K562 (cell line): ENCODE measurements at regions not wholly inside any gene's neighbourhood (a gene's known extent, or its start where the extent isn't known, plus 50 kb on each side); places are given as distances from the start of the nearest gene placed in this dataset.

Source experiments
- ATF1 ChIP-seq, 2 experiments: fragments of 450-650 bp in 1 of 2; IDR thresholded peaks; 2 replicates each; pipeline ENCODE4 v1.6.1; 2016; ENCODE audit warnings: missing compliant biosample characterization in 1 of 2, missing genetic modification characterization in 1 of 2
- BACH1 ChIP-seq: fragments of 200-800 bp; sonication (Bioruptor generic); IDR thresholded peaks from 2 replicates; pipeline ENCODE4 v1.6.1; 2016; ENCODE audit warnings: missing genetic modification characterization, missing compliant biosample characterization
- BHLHE40 ChIP-seq: IDR thresholded peaks from 2 replicates; pipeline ENCODE4 v1.6.1; 2011; ENCODE audit warnings: low read length, improper control_type of control experiment
- BRD4 ChIP-seq: fragments of 200-600 bp; sonication (generic); IDR thresholded peaks from 2 replicates; pipeline ENCODE4 v1.6.1; 2017; ENCODE audit warnings: inconsistent platforms
- KAT8 ChIP-seq: fragments of 450-650 bp; IDR thresholded peaks from 2 replicates; pipeline ENCODE4 v1.6.1; 2016; ENCODE audit warnings: low read depth, mild to moderate bottlenecking
- NFE2 ChIP-seq: IDR thresholded peaks from 2 replicates; pipeline ENCODE4 v1.6.1; 2014; ENCODE audit warnings: antibody characterized with exemption, low read depth
- SAFB2 ChIP-seq: fragments of 200-400 bp; formaldehyde crosslinking; IDR thresholded peaks from 2 replicates; pipeline ENCODE4 v1.6.1; 2018; ENCODE audit warnings: borderline replicate concordance, low read length, low read depth, moderate library complexity; ENCODE audit not compliant: severe bottlenecking
- SPI1 ChIP-seq: IDR thresholded peaks from 2 replicates; pipeline ENCODE4 v1.6.1; 2011; ENCODE audit warnings: low read depth, low read length, control low read depth, borderline replicate concordance
- ZKSCAN8 ChIP-seq: fragments of 200-800 bp; sonication (Bioruptor generic); IDR thresholded peaks from 2 replicates; pipeline ENCODE4 v1.6.1; 2016; ENCODE audit warnings: missing genetic modification characterization, missing compliant biosample characterization
- ZNF175 ChIP-seq: fragments of 200-800 bp; sonication (Bioruptor generic); IDR thresholded peaks from 2 replicates; pipeline ENCODE4 v1.6.1; 2016; ENCODE audit warnings: low read depth, mild to moderate bottlenecking, missing genetic modification characterization, missing compliant biosample characterization
- ZNF408 ChIP-seq: fragments of 250-450 bp; sonication (Bioruptor Pico); IDR thresholded peaks from 2 replicates; pipeline ENCODE4 v1.4.0; 2020; ENCODE audit warnings: low read depth, mild to moderate bottlenecking, moderate library complexity
- ZNF584 ChIP-seq: fragments of 200-800 bp; sonication (Bioruptor generic); IDR thresholded peaks from 2 replicates; pipeline ENCODE4 v1.6.1; 2016; ENCODE audit warnings: low read depth, mild to moderate bottlenecking, missing genetic modification characterization, missing compliant biosample characterization
- TF ChIP-seq, protein P1 (sequence below): fragments of 250-450 bp; sonication (Bioruptor Pico); IDR thresholded peaks from 2 replicates; pipeline ENCODE4 v1.5.0; 2021
- TF ChIP-seq, protein P2 (sequence below): fragments of 150-350 bp; IDR thresholded peaks from 2 replicates; pipeline ENCODE4 v1.6.1; 2014; ENCODE audit warnings: low read depth, mild to moderate bottlenecking, low read length, borderline replicate concordance
- TF ChIP-seq, protein P3 (sequence below): fragments of 450-650 bp; formaldehyde crosslinking; IDR thresholded peaks from 2 replicates; pipeline ENCODE4 v1.4.0; 2020; ENCODE audit warnings: mild to moderate bottlenecking, moderate library complexity
- TF ChIP-seq, protein P4 (sequence below): sonication (generic); formaldehyde crosslinking; IDR thresholded peaks from 2 replicates; pipeline ENCODE4 v1.8.1; 2022; ENCODE audit warnings: missing genetic modification reagents

DNA sequence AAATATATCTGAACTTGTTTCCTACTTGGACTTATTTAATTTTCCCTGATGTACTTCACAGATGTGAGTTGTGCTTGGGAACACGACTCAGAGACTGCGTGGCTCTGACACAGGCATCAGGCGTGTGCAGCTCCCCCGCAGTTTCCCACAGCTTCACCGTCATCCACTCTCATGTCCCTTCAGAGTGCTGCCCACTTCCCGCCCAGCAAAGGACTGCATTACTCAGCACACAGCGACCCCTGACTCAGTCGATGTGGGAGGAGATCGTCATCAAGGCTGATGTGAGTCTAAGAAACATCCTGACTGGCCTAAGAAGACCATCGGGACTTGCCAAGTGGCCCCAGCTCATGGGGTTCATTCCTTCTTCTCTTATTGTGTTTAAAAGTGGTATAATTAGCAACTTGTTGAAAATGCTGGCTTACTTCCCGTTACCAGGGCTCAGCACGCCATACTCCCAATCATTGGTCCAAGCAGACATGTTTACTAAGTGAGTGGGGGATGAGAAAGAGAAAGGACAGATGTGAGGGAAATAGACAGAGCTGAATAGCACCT lies 539.4 kb upstream of the JARID2 start (continued):
- TF ChIP-seq, protein P1, sequence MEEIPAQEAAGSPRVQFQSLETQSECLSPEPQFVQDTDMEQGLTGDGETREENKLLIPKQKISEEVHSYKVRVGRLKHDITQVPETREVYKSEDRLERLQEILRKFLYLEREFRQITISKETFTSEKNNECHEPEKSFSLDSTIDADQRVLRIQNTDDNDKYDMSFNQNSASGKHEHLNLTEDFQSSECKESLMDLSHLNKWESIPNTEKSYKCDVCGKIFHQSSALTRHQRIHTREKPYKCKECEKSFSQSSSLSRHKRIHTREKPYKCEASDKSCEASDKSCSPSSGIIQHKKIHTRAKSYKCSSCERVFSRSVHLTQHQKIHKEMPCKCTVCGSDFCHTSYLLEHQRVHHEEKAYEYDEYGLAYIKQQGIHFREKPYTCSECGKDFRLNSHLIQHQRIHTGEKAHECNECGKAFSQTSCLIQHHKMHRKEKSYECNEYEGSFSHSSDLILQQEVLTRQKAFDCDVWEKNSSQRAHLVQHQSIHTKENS (CRISPR knock-in tag) = no peak
- TF ChIP-seq, protein P2, sequence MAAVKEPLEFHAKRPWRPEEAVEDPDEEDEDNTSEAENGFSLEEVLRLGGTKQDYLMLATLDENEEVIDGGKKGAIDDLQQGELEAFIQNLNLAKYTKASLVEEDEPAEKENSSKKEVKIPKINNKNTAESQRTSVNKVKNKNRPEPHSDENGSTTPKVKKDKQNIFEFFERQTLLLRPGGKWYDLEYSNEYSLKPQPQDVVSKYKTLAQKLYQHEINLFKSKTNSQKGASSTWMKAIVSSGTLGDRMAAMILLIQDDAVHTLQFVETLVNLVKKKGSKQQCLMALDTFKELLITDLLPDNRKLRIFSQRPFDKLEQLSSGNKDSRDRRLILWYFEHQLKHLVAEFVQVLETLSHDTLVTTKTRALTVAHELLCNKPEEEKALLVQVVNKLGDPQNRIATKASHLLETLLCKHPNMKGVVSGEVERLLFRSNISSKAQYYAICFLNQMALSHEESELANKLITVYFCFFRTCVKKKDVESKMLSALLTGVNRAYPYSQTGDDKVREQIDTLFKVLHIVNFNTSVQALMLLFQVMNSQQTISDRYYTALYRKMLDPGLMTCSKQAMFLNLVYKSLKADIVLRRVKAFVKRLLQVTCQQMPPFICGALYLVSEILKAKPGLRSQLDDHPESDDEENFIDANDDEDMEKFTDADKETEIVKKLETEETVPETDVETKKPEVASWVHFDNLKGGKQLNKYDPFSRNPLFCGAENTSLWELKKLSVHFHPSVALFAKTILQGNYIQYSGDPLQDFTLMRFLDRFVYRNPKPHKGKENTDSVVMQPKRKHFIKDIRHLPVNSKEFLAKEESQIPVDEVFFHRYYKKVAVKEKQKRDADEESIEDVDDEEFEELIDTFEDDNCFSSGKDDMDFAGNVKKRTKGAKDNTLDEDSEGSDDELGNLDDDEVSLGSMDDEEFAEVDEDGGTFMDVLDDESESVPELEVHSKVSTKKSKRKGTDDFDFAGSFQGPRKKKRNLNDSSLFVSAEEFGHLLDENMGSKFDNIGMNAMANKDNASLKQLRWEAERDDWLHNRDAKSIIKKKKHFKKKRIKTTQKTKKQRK = no peak
- TF ChIP-seq ZNF408 = no peak
- TF ChIP-seq BHLHE40 = peak; percentile 71
- peak; percentile 34; the same call in 1 of the 2 replicates for TF ChIP-seq ZKSCAN8 (CRISPR knock-in tag)
- TF ChIP-seq ATF1 (CRISPR knock-in tag; IDR thresholded peaks at IDR 0.05) = no peak
- TF ChIP-seq ATF1 (tag; IDR thresholded peaks at IDR 0.05) = peak; percentile 82
- TF ChIP-seq ZNF175 (CRISPR knock-in tag) = peak; percentile 91
- TF ChIP-seq BACH1 (tag) = peak; percentile 94
- TF ChIP-seq KAT8 = no peak
- TF ChIP-seq, protein P3, sequence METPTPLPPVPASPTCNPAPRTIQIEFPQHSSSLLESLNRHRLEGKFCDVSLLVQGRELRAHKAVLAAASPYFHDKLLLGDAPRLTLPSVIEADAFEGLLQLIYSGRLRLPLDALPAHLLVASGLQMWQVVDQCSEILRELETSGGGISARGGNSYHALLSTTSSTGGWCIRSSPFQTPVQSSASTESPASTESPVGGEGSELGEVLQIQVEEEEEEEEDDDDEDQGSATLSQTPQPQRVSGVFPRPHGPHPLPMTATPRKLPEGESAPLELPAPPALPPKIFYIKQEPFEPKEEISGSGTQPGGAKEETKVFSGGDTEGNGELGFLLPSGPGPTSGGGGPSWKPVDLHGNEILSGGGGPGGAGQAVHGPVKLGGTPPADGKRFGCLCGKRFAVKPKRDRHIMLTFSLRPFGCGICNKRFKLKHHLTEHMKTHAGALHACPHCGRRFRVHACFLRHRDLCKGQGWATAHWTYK (CRISPR knock-in tag) = peak; percentile 11; the same call in 1 of the 2 replicates
- no peak for TF ChIP-seq SAFB2
- TF ChIP-seq, protein P4, sequence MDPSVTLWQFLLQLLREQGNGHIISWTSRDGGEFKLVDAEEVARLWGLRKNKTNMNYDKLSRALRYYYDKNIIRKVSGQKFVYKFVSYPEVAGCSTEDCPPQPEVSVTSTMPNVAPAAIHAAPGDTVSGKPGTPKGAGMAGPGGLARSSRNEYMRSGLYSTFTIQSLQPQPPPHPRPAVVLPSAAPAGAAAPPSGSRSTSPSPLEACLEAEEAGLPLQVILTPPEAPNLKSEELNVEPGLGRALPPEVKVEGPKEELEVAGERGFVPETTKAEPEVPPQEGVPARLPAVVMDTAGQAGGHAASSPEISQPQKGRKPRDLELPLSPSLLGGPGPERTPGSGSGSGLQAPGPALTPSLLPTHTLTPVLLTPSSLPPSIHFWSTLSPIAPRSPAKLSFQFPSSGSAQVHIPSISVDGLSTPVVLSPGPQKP (CRISPR knock-in tag) = no peak
- TF ChIP-seq SPI1 = peak; percentile 53; the same call in 1 of the 2 replicates
- TF ChIP-seq ZNF584 (CRISPR knock-in tag) = peak; percentile 88
- TF ChIP-seq BRD4 = peak; percentile 79
- peak; percentile 89 for TF ChIP-seq NFE2
